K562 (cell line): ENCODE measurements at regions not wholly inside any gene's neighbourhood (a gene's known extent, or its start where the extent isn't known, plus 50 kb on each side); places are given as distances from the start of the nearest gene placed in this dataset.

Source experiments
- ATAC-seq: fragments of 200-7000 bp; cut with Tn5 transposase; 3 replicates; pipeline ENCODE4 v1.9.1; 2020; ENCODE audit warnings: moderate library complexity
- BruUV-seq: library from RNA; stranded (reverse); fragments of 400-500 nt; replicated peaks from 2 replicates; lab custom pipeline; 2021; lab: Mats Ljungman, UMichigan
- CTCF ChIA-PET: fragments of 300-600 bp; formaldehyde crosslinking; extraction: SDS; loops from one replicate; lab custom pipeline; 2021; ENCODE audit warnings: low intra/inter-chr PET ratio; lab: Yijun Ruan, JAX
- POLR2A ChIA-PET: fragments of 300-600, 350-650 bp; sonication (Branson Sonifier 250); formaldehyde crosslinking; extraction: SDS; loops from one replicate; lab custom pipeline; 2021; ENCODE audit warnings: antibody characterized with exemption, inconsistent platforms; lab: Yijun Ruan, JAX
- DNase-seq, 4 experiments: peaks; one replicate each; pipeline versions ENCODE4 v3.0.0 to v3.0.0-alpha.2; 2011 to 2018; ENCODE audit warnings: low spot score in 3 of 4, mixed read lengths in 3 of 4; ENCODE audit errors: extremely low read depth in 1 of 4
- FAIRE-seq: peaks from 2 replicates; lab custom pipeline; 2011; peaks lifted over from hg19 to GRCh38; lab: Jason Lieb, UNC
- H2AFZ ChIP-seq: 2 replicates; pipeline ENCODE4 v1.6.0; 2011; ENCODE audit warnings: low read depth, low read length, control low read depth, inconsistent platforms
- H3K27ac ChIP-seq: fragments of 200-600 bp; 3 replicates; pipeline ENCODE4 v1.8.0; 2011; ENCODE audit warnings: low read depth, mild to moderate bottlenecking, control low read depth, inconsistent platforms, low read length, moderate library complexity, mixed read lengths; ENCODE audit errors: extremely low read depth
- H3K27me3 ChIP-seq, 2 experiments: fragments of 300-600 bp in 1 of 2; 2 replicates in 1 of 2; 3 replicates in 1 of 2; pipeline versions ENCODE4 v1.6.0 to v1.8.0; 2011; ENCODE audit warnings: inconsistent platforms in 2 of 2, low read length in 2 of 2, mild to moderate bottlenecking in 1 of 2, mixed read lengths in 1 of 2, moderate library complexity in 1 of 2; ENCODE audit not compliant: control insufficient read depth in 2 of 2, insufficient read depth in 2 of 2
- H3K36me3 ChIP-seq: fragments of 300-600 bp; 3 replicates; pipeline ENCODE4 v1.8.0; 2011; ENCODE audit warnings: mild to moderate bottlenecking, low read length, inconsistent platforms; ENCODE audit not compliant: control insufficient read depth, insufficient read depth
- H3K4me1 ChIP-seq, 2 experiments: fragments of 200-600 bp in 1 of 2; replicated peaks in 1 of 2; 2 replicates in 1 of 2; 3 replicates in 1 of 2; pipeline versions ENCODE4 v1.5.1 to v1.8.0; 2011; ENCODE audit warnings: inconsistent platforms in 2 of 2, low read length in 2 of 2, mild to moderate bottlenecking in 1 of 2, mixed read lengths in 1 of 2, moderate library complexity in 1 of 2; ENCODE audit not compliant: control insufficient read depth in 2 of 2, insufficient read depth in 2 of 2
- H3K4me2 ChIP-seq: 2 replicates; pipeline ENCODE4 v1.6.1; 2011; ENCODE audit warnings: low read length, control low read depth, inconsistent platforms, mixed read lengths; ENCODE audit not compliant: insufficient read depth
- H3K4me3 ChIP-seq: fragments of 200-600 bp; sonication (generic), shearing (Covaris generic); 2 replicates; pipeline ENCODE4 v1.5.1; 2016; ENCODE audit warnings: control low read depth, inconsistent platforms
- H3K79me2 ChIP-seq: fragments of 200-600 bp; 3 replicates; pipeline ENCODE4 v1.8.0; 2011; ENCODE audit warnings: low read length, inconsistent platforms; ENCODE audit not compliant: control insufficient read depth, insufficient read depth
- H3K9ac ChIP-seq, 2 experiments: 2 replicates each; pipeline versions ENCODE4 v1.6.0 to v1.6.1; 2011; ENCODE audit warnings: low read depth in 2 of 2, low read length in 2 of 2, control low read depth in 1 of 2, inconsistent platforms in 1 of 2, mild to moderate bottlenecking in 1 of 2, mixed read lengths in 1 of 2; ENCODE audit not compliant: insufficient read depth in 1 of 2
- H3K9me1 ChIP-seq: one replicate; pipeline ENCODE4 v1.6.0; 2011; ENCODE audit warnings: inconsistent platforms, mild to moderate bottlenecking, low read length, moderate library complexity; ENCODE audit not compliant: control insufficient read depth, insufficient read depth
- H3K9me3 ChIP-seq: replicated peaks from 2 replicates; pipeline ENCODE4 v1.5.1; 2011; ENCODE audit warnings: low read depth, low read length, inconsistent platforms; ENCODE audit not compliant: control insufficient read depth, insufficient read depth
- H4K20me1 ChIP-seq: replicated peaks from 2 replicates; pipeline ENCODE4 v1.6.1; 2011; ENCODE audit warnings: low read length, inconsistent platforms, mixed read lengths; ENCODE audit not compliant: control insufficient read depth, insufficient read depth
- BACH1 ChIP-seq: fragments of 200-800 bp; sonication (Bioruptor generic); IDR thresholded peaks from 2 replicates; pipeline ENCODE4 v1.6.1; 2016; ENCODE audit warnings: missing genetic modification characterization, missing compliant biosample characterization
- CBX3 ChIP-seq, 2 experiments: IDR thresholded peaks; 1 replicate in 1 of 2; 2 replicates in 1 of 2; pipeline ENCODE4 v1.6.1; 2012; ENCODE audit warnings: inconsistent platforms in 2 of 2, low read length in 2 of 2, borderline replicate concordance in 1 of 2, control low read depth in 1 of 2
- CHD2 ChIP-seq: IDR thresholded peaks from 2 replicates; pipeline ENCODE4 v1.6.1; 2011; ENCODE audit warnings: low read depth, low read length
- CHD4 ChIP-seq: fragments of 200-600 bp; sonication (generic); IDR thresholded peaks from 3 replicates; pipeline ENCODE4 v1.6.1; 2012; ENCODE audit warnings: low read depth, mild to moderate bottlenecking, mixed read lengths, low read length, inconsistent platforms; ENCODE audit not compliant: insufficient read depth, insufficient replicate concordance, poor library complexity, severe bottlenecking
- CREBBP ChIP-seq: IDR thresholded peaks from one replicate; pipeline ENCODE4 v1.6.1; 2012; ENCODE audit warnings: low read depth, mild to moderate bottlenecking, control low read depth, inconsistent platforms, low read length
- ELK1 ChIP-seq: sonication (generic); formaldehyde crosslinking; IDR thresholded peaks from 2 replicates; pipeline ENCODE4 v1.8.1; 2022; ENCODE audit warnings: missing genetic modification reagents
- FOS ChIP-seq: IDR thresholded peaks from 3 replicates; pipeline ENCODE4 v1.6.1; 2011; ENCODE audit not compliant: insufficient read length; ENCODE audit errors: extremely low read depth
- ILK ChIP-seq: fragments of 450-650 bp; IDR thresholded peaks from 2 replicates; pipeline ENCODE4 v1.6.1; 2016; ENCODE audit warnings: missing genetic modification characterization, low read depth, mild to moderate bottlenecking, missing compliant biosample characterization, moderate library complexity, borderline replicate concordance
- KAT7 ChIP-seq: sonication (generic); formaldehyde crosslinking; IDR thresholded peaks from 2 replicates; pipeline ENCODE4 v1.8.0; 2022; ENCODE audit warnings: missing genetic modification reagents, mild to moderate bottlenecking, borderline replicate concordance
- KLF16 ChIP-seq: IDR thresholded peaks from 2 replicates; pipeline ENCODE4 v1.6.1; 2016; ENCODE audit warnings: antibody characterized with exemption
- RUNX1 ChIP-seq: sonication (generic); IDR thresholded peaks from 2 replicates; pipeline ENCODE4 v1.6.1; 2016; ENCODE audit warnings: antibody characterized with exemption, low read depth
- SMARCB1 ChIP-seq: IDR thresholded peaks from 2 replicates; pipeline ENCODE4 v1.6.1; 2011; ENCODE audit warnings: improper control_type of control experiment, low read depth; ENCODE audit not compliant: insufficient read length
- TAL1 ChIP-seq: fragments of 450-650 bp; IDR thresholded peaks from 2 replicates; pipeline ENCODE4 v1.6.1; 2016; ENCODE audit warnings: mild to moderate bottlenecking
- XRCC5 ChIP-seq: fragments of 200-400 bp; formaldehyde crosslinking; IDR thresholded peaks from 2 replicates; pipeline ENCODE4 v1.6.1; 2017; ENCODE audit warnings: low read depth, mild to moderate bottlenecking, low read length
- ZFP36 ChIP-seq: fragments of 150-350 bp; IDR thresholded peaks from 2 replicates; pipeline ENCODE4 v1.6.1; 2018; ENCODE audit warnings: low read length, low read depth; ENCODE audit not compliant: partially characterized antibody
- ZKSCAN1 ChIP-seq: fragments of 150-350 bp; IDR thresholded peaks from 2 replicates; pipeline ENCODE4 v1.6.1; 2016; ENCODE audit warnings: low read depth, low read length
- ZNF644 ChIP-seq: fragments of 200-800 bp; sonication (Bioruptor generic); IDR thresholded peaks from 2 replicates; pipeline ENCODE4 v1.6.1; 2016; ENCODE audit warnings: low read depth, missing genetic modification characterization, missing compliant biosample characterization
- WGBS: fragments of 100-300 bp; shearing (Covaris generic); methylation state at CpG from one replicate; pipeline ENCODE4 v1.1.6; 2016; ENCODE audit warnings: low coverage, mixed read lengths; ENCODE audit not compliant: insufficient coverage; ENCODE audit errors: missing lambda C conversion rate; 5-methylcytosine and 5-hydroxymethylcytosine counted together
- in situ Hi-C: fragments of 300-500 bp; cut with MboI; formaldehyde crosslinking; loops from 4 replicates; pipeline ENCODE4 v1.15.0; 2018; ENCODE audit warnings: inconsistent platforms, mixed read lengths
- intact Hi-C: fragments of 100-400 bp; cut with micrococcal nuclease; formaldehyde crosslinking; loops from 2 replicates; pipeline ENCODE4 v1.14.2; 2022
- TF ChIP-seq, protein P1 (sequence below), 2 experiments: fragments of 450-650 bp; IDR thresholded peaks; 2 replicates each; pipeline ENCODE4 v1.6.1; 2018; ENCODE audit warnings: mild to moderate bottlenecking in 2 of 2, low read depth in 1 of 2; ENCODE audit not compliant: partially characterized antibody in 2 of 2
- TF ChIP-seq, protein P2 (sequence below): fragments of 250-450 bp; sonication (Bioruptor Pico); IDR thresholded peaks from 2 replicates; pipeline ENCODE4 v1.4.0; 2020; ENCODE audit warnings: mild to moderate bottlenecking, moderate library complexity

- FAIRE-seq (no peak), DNase-seq (no peak), ATAC-seq (no peak)
- Histone ChIP-seq H4K20me1 (no peaks in the 10 kb centered on the region), H3K9ac (no peak overlapping the region), H3K9me3 (no peaks in the 10 kb centered on the region), H3K9me1 (no peaks in the 10 kb centered on the region), H3K4me2 (no peak overlapping the region), H3K79me2 (no peaks in the 10 kb centered on the region), H2AFZ (no peak overlapping the region), H3K27me3 (no peaks in the 10 kb centered on the region), H3K4me3 (no peak overlapping the region), H3K27ac (no peak overlapping the region), H3K36me3 (no peaks in the 10 kb centered on the region), H3K4me1 (no peaks in the 10 kb centered on the region)
- in situ Hi-C loops, result no loop called here
- TF ChIP-seq ZFP36 (no peak), ELK1 (CRISPR knock-in tag) (no peak), SMARCB1 (no peak), KAT7 (no peak), ZNF644 (no peak), CHD4 (no peak), TAL1 (no peak), ILK (tag) (no peak), CBX3 (IDR thresholded peaks at IDR 0.05; ENCODE audit: borderline replicate concordance in 1 of 2, low read length in 2 of 2) (no peak), CREBBP (no peak), BACH1 (tag) (no peak), XRCC5 (no peak), ZKSCAN1 (no peak), RUNX1 (no peak), FOS (no peak), CHD2 (no peak), KLF16 (no peak)
- TF ChIP-seq, protein P1, sequence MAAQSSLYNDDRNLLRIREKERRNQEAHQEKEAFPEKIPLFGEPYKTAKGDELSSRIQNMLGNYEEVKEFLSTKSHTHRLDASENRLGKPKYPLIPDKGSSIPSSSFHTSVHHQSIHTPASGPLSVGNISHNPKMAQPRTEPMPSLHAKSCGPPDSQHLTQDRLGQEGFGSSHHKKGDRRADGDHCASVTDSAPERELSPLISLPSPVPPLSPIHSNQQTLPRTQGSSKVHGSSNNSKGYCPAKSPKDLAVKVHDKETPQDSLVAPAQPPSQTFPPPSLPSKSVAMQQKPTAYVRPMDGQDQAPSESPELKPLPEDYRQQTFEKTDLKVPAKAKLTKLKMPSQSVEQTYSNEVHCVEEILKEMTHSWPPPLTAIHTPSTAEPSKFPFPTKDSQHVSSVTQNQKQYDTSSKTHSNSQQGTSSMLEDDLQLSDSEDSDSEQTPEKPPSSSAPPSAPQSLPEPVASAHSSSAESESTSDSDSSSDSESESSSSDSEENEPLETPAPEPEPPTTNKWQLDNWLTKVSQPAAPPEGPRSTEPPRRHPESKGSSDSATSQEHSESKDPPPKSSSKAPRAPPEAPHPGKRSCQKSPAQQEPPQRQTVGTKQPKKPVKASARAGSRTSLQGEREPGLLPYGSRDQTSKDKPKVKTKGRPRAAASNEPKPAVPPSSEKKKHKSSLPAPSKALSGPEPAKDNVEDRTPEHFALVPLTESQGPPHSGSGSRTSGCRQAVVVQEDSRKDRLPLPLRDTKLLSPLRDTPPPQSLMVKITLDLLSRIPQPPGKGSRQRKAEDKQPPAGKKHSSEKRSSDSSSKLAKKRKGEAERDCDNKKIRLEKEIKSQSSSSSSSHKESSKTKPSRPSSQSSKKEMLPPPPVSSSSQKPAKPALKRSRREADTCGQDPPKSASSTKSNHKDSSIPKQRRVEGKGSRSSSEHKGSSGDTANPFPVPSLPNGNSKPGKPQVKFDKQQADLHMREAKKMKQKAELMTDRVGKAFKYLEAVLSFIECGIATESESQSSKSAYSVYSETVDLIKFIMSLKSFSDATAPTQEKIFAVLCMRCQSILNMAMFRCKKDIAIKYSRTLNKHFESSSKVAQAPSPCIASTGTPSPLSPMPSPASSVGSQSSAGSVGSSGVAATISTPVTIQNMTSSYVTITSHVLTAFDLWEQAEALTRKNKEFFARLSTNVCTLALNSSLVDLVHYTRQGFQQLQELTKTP (IDR thresholded peaks at IDR 0.05; ENCODE audit: low read depth in 1 of 2, partially characterized antibody in 2 of 2), result no peak
- TF ChIP-seq, protein P2, sequence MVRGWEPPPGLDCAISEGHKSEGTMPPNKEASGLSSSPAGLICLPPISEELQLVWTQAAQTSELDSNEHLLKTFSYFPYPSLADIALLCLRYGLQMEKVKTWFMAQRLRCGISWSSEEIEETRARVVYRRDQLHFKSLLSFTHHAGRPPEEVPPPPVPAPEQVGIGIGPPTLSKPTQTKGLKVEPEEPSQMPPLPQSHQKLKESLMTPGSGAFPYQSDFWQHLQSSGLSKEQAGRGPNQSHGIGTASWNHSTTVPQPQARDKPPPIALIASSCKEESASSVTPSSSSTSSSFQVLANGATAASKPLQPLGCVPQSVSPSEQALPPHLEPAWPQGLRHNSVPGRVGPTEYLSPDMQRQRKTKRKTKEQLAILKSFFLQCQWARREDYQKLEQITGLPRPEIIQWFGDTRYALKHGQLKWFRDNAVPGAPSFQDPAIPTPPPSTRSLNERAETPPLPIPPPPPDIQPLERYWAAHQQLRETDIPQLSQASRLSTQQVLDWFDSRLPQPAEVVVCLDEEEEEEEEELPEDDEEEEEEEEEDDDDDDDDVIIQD (CRISPR knock-in tag), result no peak
- ChIA-PET POLR2A (no interaction called here), CTCF (no interaction called here)
- intact Hi-C loops, result no loop called here
- BruUV-seq, result no TSS peak
- 0% methylated on average over 1 of the region's 1 CpG for WGBS
Observed at GRCh38 chr18:78192054-78192453, 787.6 kb upstream of the SALL3 start.
